ENCODE measurements at regions not wholly inside any gene's neighbourhood (a gene's known extent, or its start where the extent isn't known, plus 50 kb on each side); places are given as distances from the start of the nearest gene placed in this dataset.

- intact Hi-C loops (cut with DNase I) = no loop called here
- no peak overlapping the region for H3K27ac ChIP-seq
- no peak for TF ChIP-seq POLR2A (IDR thresholded peaks at IDR 0.05)
- TF ChIP-seq POLR2AphosphoS5 (IDR thresholded peaks at IDR 0.05; ENCODE audit: insufficient read depth in 1 of 2, low read depth in 1 of 2) = no peak
- no peak for TF ChIP-seq CTCF (IDR thresholded peaks at IDR 0.05)
- no peaks in the 10 kb centered on the region for H3K4me1 ChIP-seq
- H3K4me3 ChIP-seq = no peak overlapping the region
- no peaks in the 10 kb centered on the region for H3K27me3 ChIP-seq
- no peaks in the 10 kb centered on the region for H3K9me3 ChIP-seq
- H3K36me3 ChIP-seq = no peaks in the 10 kb centered on the region
- DNase-seq (ENCODE audit: extremely low spot score in 2 of 2) = peak; percentile 61 to 77
Measured at GRCh38 chr18:78830161-78830560, 149.5 kb upstream of the SALL3 start.

GRCh38 chr18:78830826-78831225 lies 148.8 kb upstream of the SALL3 start:
- TF ChIP-seq POLR2A (IDR thresholded peaks at IDR 0.05) (no peak), POLR2AphosphoS5 (IDR thresholded peaks at IDR 0.05; ENCODE audit: insufficient read depth in 1 of 2, low read depth in 1 of 2) (no peak), CTCF (IDR thresholded peaks at IDR 0.05) (no peak)
- Histone ChIP-seq H3K4me3 (no peak overlapping the region), H3K36me3 (no peaks in the 10 kb centered on the region), H3K4me1 (no peaks in the 10 kb centered on the region), H3K9me3 (no peaks in the 10 kb centered on the region), H3K27me3 (no peaks in the 10 kb centered on the region), H3K27ac (no peak overlapping the region)
- intact Hi-C loops (cut with DNase I) = no loop called here
- DNase-seq (ENCODE audit: extremely low spot score in 2 of 2) = peak in 1 of 2 donors; percentile 92

- peak; percentile 7 to 13 for DNase-seq (ENCODE audit: extremely low spot score in 2 of 2)
- no peak for TF ChIP-seq CTCF (IDR thresholded peaks at IDR 0.05)
- TF ChIP-seq POLR2AphosphoS5 (IDR thresholded peaks at IDR 0.05; ENCODE audit: insufficient read depth in 1 of 2, low read depth in 1 of 2) = no peak
- TF ChIP-seq POLR2A (IDR thresholded peaks at IDR 0.05) = no peak
- Histone ChIP-seq H3K4me1 (no peaks in the 10 kb centered on the region), H3K4me3 (no peak overlapping the region), H3K36me3 (no peaks in the 10 kb centered on the region), H3K27me3 (no peaks in the 10 kb centered on the region), H3K9me3 (no peaks in the 10 kb centered on the region), H3K27ac (no peak overlapping the region)
- intact Hi-C loops (cut with DNase I) = no loop called here
Measured at GRCh38 chr18:78831603-78832002, 148.0 kb upstream of the SALL3 start.

GRCh38 chr18:78833833-78834232 lies 145.8 kb upstream of the SALL3 start:
- Histone ChIP-seq H3K4me1 (no peaks in the 10 kb centered on the region), H3K9me3 (no peaks in the 10 kb centered on the region), H3K4me3 (no peak overlapping the region), H3K36me3 (no peaks in the 10 kb centered on the region), H3K27ac (no peak overlapping the region), H3K27me3 (no peaks in the 10 kb centered on the region)
- intact Hi-C loops (cut with DNase I) = no loop called here
- TF ChIP-seq POLR2A (IDR thresholded peaks at IDR 0.05) (no peak), POLR2AphosphoS5 (IDR thresholded peaks at IDR 0.05; ENCODE audit: insufficient read depth in 1 of 2, low read depth in 1 of 2) (no peak), CTCF (IDR thresholded peaks at IDR 0.05) (no peak)
- peak; percentile 27 to 84 for DNase-seq (ENCODE audit: extremely low spot score in 2 of 2)

GRCh38 chr18:78836838-78837237 lies 142.8 kb upstream of the SALL3 start:
- intact Hi-C loops (cut with DNase I) = no loop called here

More at GRCh38 chr18:78836838-78837237, 142.8 kb upstream of the SALL3 start:
- H3K27ac ChIP-seq = no peak overlapping the region
- H3K4me1 ChIP-seq = no peaks in the 10 kb centered on the region
- peak in 1 of 2 donors; percentile 22 for DNase-seq (ENCODE audit: extremely low spot score in 2 of 2)
- no peaks in the 10 kb centered on the region for H3K36me3 ChIP-seq
- H3K9me3 ChIP-seq = no peaks in the 10 kb centered on the region
- no peak overlapping the region for H3K4me3 ChIP-seq
- no peak for TF ChIP-seq CTCF (IDR thresholded peaks at IDR 0.05)
- H3K27me3 ChIP-seq = no peaks in the 10 kb centered on the region

Measured in vagina (tissue), 2 donors.